ENCODE measurements at regions not wholly inside any gene's neighbourhood (a gene's known extent, or its start where the extent isn't known, plus 50 kb on each side); places are given as distances from the start of the nearest gene placed in this dataset.

DNA sequence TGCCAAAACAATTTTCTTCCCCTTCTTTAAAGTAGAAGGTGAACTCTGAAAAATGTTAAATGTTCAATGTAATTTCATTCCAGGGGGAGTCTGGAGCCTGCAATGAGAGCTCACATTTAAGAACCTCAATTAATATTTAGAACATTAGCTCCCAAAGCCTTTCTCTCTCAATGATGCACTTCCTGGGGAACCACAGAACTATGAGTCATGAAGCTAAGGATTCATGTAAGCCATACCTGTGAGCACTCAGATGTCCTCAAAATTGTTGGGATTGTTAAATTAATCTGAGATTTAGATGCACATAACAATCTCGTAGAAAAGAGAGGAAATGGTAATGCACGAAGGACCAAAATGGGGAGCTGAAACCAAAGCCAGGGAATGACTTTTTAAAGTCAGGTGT, 244.2 kb upstream of the LRIG1 start:
- no peak overlapping the region for H4K8ac ChIP-seq (ENCODE audit: extremely low read depth, insufficient read depth, low read length)
- peaks cover 0 to 2% (median 0%) of the 10 kb centered on the region in 4 experiments; a peak in 1 of 7 replicates for H3K27me3 ChIP-seq (replicated peaks in 1 of 4; ENCODE audit: control insufficient read depth in 3 of 4, extremely low read depth in 1 of 4, insufficient read depth in 3 of 4, low read length in 3 of 4)
- no peaks in the 10 kb centered on the region for H3K23me2 ChIP-seq (ENCODE audit: low read depth, low read length)
- H2BK5ac ChIP-seq (ENCODE audit: low read depth, low read length) = no peak overlapping the region
- H4K5ac ChIP-seq (ENCODE audit: insufficient read length, low read depth, low read length) = no peak overlapping the region
- no peak overlapping the region for H2BK12ac ChIP-seq (ENCODE audit: low read depth, low read length)
- no peak overlapping the region for H3K23ac ChIP-seq (ENCODE audit: insufficient read length)
- ChIA-PET CTCF (ENCODE audit: partially characterized antibody) (interaction anchor here (0.6 to 1.5 kb wide), 2 partner anchors 28 to 327 kb away, joined by 3 read pairs; no protein-coding TSS in a partner anchor), POLR2A (ENCODE audit: partially characterized antibody) (no interaction called here)
- H2AFZ ChIP-seq (ENCODE audit: low read length) = no peak overlapping the region
- H3K79me2 ChIP-seq (ENCODE audit: control insufficient read depth in 1 of 2, insufficient read depth in 2 of 2, low read length in 2 of 2) = no peaks in the 10 kb centered on the region
- DNase-seq (ENCODE audit: low read depth in 1 of 2, low spot score in 2 of 2) (no peak), FAIRE-seq (no peak)
- WGBS, 2 experiments (ENCODE audit: extremely low coverage in 1 of 2, insufficient coverage in 1 of 2, insufficient read length in 1 of 2, insufficient replicate concordance in 2 of 2, low coverage in 1 of 2, low lambda C conversion rate in 2 of 2, missing lambda C conversion rate in 1 of 2) = 79% methylated on average over 2 of the region's 2 CpGs; no CpG with 5 or more reads in 1 of the 2 experiments
- no peak overlapping the region for H3K4ac ChIP-seq (replicated peaks; ENCODE audit: insufficient read length, low read depth, low read length)
- H3K4me2 ChIP-seq (ENCODE audit: insufficient read depth in 1 of 2, low read depth in 2 of 2, low read length in 2 of 2) = no peak overlapping the region
- no peak overlapping the region for H3K18ac ChIP-seq (ENCODE audit: extremely low read depth, low read length)
- no peak overlapping the region for H3K56ac ChIP-seq (replicated peaks; ENCODE audit: insufficient read length, low read depth, low read length)
- no peaks in the 10 kb centered on the region for H3K79me1 ChIP-seq (ENCODE audit: low read depth, low read length)
- no peak overlapping the region for H3K14ac ChIP-seq (ENCODE audit: insufficient read length)
- no peak overlapping the region for H3K27ac ChIP-seq (ENCODE audit: low read depth, low read length)
- no peak overlapping the region for H3K4me3 ChIP-seq (ENCODE audit: extremely low read depth in 1 of 4, insufficient read depth in 2 of 4, low read depth in 3 of 4, low read length in 4 of 4)
- H2AK5ac ChIP-seq (ENCODE audit: low read depth, low read length) = no peak overlapping the region
- H4K91ac ChIP-seq (replicated peaks; ENCODE audit: insufficient read length, low read length) = no peak overlapping the region
- no peak overlapping the region for H2BK120ac ChIP-seq (replicated peaks; ENCODE audit: low read depth, low read length)
- H3K9ac ChIP-seq (replicated peaks in 1 of 4; ENCODE audit: extremely low read depth in 1 of 4, low read depth in 3 of 4, low read length in 3 of 4) = no peak overlapping the region
- no peaks in the 10 kb centered on the region for H3K36me3 ChIP-seq (ENCODE audit: control insufficient read depth in 2 of 4, insufficient read depth in 4 of 4, low read length in 3 of 4)
- no peaks in the 10 kb centered on the region for H3K4me1 ChIP-seq (replicated peaks in 1 of 4; ENCODE audit: control insufficient read depth in 3 of 4, insufficient read depth in 4 of 4, low read length in 3 of 4)
- H2BK20ac ChIP-seq (ENCODE audit: low read length) = no peak overlapping the region
- no peaks in the 10 kb centered on the region for H4K20me1 ChIP-seq (replicated peaks in 1 of 2; ENCODE audit: control insufficient read depth in 1 of 2, insufficient read depth in 2 of 2, low read length in 2 of 2)
- no peak overlapping the region for H2BK15ac ChIP-seq (ENCODE audit: low read length)
- no peaks in the 10 kb centered on the region for H3K9me3 ChIP-seq (ENCODE audit: insufficient read depth in 2 of 2, low read depth in 1 of 2, low read length in 1 of 2)
- no peak for TF ChIP-seq ASH2L (IDR thresholded peaks at IDR 0.05; ENCODE audit: low read length)
- no peak for TF ChIP-seq EP300 (IDR thresholded peaks at IDR 0.05; ENCODE audit: borderline replicate concordance in 1 of 2, low read depth in 2 of 2, low read length in 2 of 2)
- TF ChIP-seq CREB1 (IDR thresholded peaks at IDR 0.05) = no peak
- no peak for TF ChIP-seq TEAD4 (IDR thresholded peaks at IDR 0.05; ENCODE audit: low read depth, low read length)
- TF ChIP-seq NRF1 (IDR thresholded peaks at IDR 0.05; ENCODE audit: low read depth, low read length) = no peak
- no peak for TF ChIP-seq HDAC2 (IDR thresholded peaks at IDR 0.05; ENCODE audit: borderline replicate concordance in 1 of 2, low read depth in 2 of 2, low read length in 2 of 2)
- TF ChIP-seq POU5F1 (IDR thresholded peaks at IDR 0.05; ENCODE audit: low read depth, low read length) = no peak
- TF ChIP-seq BACH1 (IDR thresholded peaks at IDR 0.05; ENCODE audit: low read length) = no peak
- TF ChIP-seq KDM4A (IDR thresholded peaks at IDR 0.05; ENCODE audit: low read depth, low read length, severe bottlenecking) = no peak
- no peak for TF ChIP-seq SIRT6 (IDR thresholded peaks at IDR 0.05; ENCODE audit: low read length)
- TF ChIP-seq, protein P1, sequence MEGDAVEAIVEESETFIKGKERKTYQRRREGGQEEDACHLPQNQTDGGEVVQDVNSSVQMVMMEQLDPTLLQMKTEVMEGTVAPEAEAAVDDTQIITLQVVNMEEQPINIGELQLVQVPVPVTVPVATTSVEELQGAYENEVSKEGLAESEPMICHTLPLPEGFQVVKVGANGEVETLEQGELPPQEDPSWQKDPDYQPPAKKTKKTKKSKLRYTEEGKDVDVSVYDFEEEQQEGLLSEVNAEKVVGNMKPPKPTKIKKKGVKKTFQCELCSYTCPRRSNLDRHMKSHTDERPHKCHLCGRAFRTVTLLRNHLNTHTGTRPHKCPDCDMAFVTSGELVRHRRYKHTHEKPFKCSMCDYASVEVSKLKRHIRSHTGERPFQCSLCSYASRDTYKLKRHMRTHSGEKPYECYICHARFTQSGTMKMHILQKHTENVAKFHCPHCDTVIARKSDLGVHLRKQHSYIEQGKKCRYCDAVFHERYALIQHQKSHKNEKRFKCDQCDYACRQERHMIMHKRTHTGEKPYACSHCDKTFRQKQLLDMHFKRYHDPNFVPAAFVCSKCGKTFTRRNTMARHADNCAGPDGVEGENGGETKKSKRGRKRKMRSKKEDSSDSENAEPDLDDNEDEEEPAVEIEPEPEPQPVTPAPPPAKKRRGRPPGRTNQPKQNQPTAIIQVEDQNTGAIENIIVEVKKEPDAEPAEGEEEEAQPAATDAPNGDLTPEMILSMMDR (IDR thresholded peaks at IDR 0.05; ENCODE audit: control extremely low read depth in 1 of 3, insufficient read depth in 1 of 3, low read depth in 1 of 3, low read length in 3 of 3) = no peak
- no peak for TF ChIP-seq GABPA (IDR thresholded peaks at IDR 0.05; ENCODE audit: borderline replicate concordance, insufficient read depth, low read length)
- no peak for TF ChIP-seq JUN (IDR thresholded peaks at IDR 0.05; ENCODE audit: low read depth, low read length)

All from H1 (cell line).